Thymus (tissue), 11 donors: ENCODE measurements at regions not wholly inside any gene's neighbourhood (a gene's known extent, or its start where the extent isn't known, plus 50 kb on each side); places are given as distances from the start of the nearest gene placed in this dataset.
"Not testable (repeated sequence)": the region's sequence is repeated elsewhere in the genome, so short reads cannot be mapped to it uniquely, and the experiment has no call there.

Source experiments
- DNase-seq, 9 donors: peaks; one replicate each; pipeline ENCODE4 v3.0.0-alpha.2; 2013; ENCODE audit warnings: low spot score in 9 of 9, low read depth in 6 of 9, missing footprints in 1 of 9
- H3K27ac ChIP-seq, 2 donors: one replicate each; pipeline ENCODE4 v1.5.1; 2013; ENCODE audit warnings: control low read depth in 1 of 2, low read depth in 1 of 2, low read length in 1 of 2, mild to moderate bottlenecking in 1 of 2, moderate library complexity in 1 of 2
- H3K27me3 ChIP-seq, 2 donors: one replicate each; pipeline ENCODE4 v1.5.1; 2013; ENCODE audit warnings: low read length in 1 of 2; ENCODE audit not compliant: control insufficient read depth in 2 of 2, insufficient read depth in 1 of 2
- H3K36me3 ChIP-seq, 2 donors: one replicate each; pipeline ENCODE4 v1.5.1; 2013; ENCODE audit warnings: low read length in 1 of 2, mild to moderate bottlenecking in 1 of 2, moderate library complexity in 1 of 2; ENCODE audit not compliant: control insufficient read depth in 2 of 2, insufficient read depth in 2 of 2
- H3K4me1 ChIP-seq, 2 donors: one replicate each; pipeline ENCODE4 v1.5.1; 2013; ENCODE audit warnings: low read length in 2 of 2; ENCODE audit not compliant: control insufficient read depth in 2 of 2, insufficient read depth in 2 of 2
- H3K4me3 ChIP-seq, 2 donors: one replicate each; pipeline ENCODE4 v1.5.1; 2013; ENCODE audit warnings: low read length in 2 of 2, control low read depth in 1 of 2, mild to moderate bottlenecking in 1 of 2
- H3K9me3 ChIP-seq, 2 donors: one replicate each; pipeline ENCODE4 v1.5.1; 2013; ENCODE audit warnings: low read length in 1 of 2, mild to moderate bottlenecking in 1 of 2; ENCODE audit not compliant: control insufficient read depth in 2 of 2, insufficient read depth in 1 of 2
- WGBS: extraction: QIAGEN DNeasy Blood & Tissue Kit; methylation state at CpG from one replicate; pipeline ENCODE4 v1.1.7; 2013; 5-methylcytosine and 5-hydroxymethylcytosine counted together
- donor health status: healthy.

DNA sequence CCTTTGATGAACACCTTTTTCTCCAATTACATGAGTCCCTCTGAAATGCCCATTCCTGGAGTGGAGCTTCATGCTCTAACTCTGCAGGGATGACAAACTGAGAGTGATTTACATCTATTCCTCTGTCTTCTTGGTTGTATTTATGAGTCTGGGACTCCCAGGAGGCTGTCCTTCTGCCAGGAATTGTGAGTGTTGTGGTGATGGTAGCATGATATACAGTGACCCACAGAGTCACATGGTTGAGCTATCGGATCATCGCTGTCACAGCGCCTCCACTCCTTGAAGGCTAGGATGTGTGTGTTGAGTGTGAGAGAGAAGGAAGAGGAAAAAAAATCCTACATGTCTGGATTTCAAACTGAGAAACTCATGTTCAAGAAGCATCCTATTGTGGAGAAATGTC is 163.4 kb upstream of the CACNA1E start:
- no peaks in the 10 kb centered on the region for H3K36me3 ChIP-seq
- no peak for DNase-seq
- H3K27me3 ChIP-seq: peaks cover 34 to 65% of the 10 kb centered on the region in 2 donors
- no peaks in the 10 kb centered on the region for H3K9me3 ChIP-seq
- no peaks in the 10 kb centered on the region for H3K4me1 ChIP-seq
- no peak overlapping the region for H3K4me3 ChIP-seq
- 74% methylated on average over 3 of the region's 3 CpGs for WGBS
- no peak overlapping the region for H3K27ac ChIP-seq

GRCh38 chr1:181324797-181325616 is 158.3 kb upstream of the CACNA1E start:
- no peak overlapping the region for H3K4me3 ChIP-seq
- H3K27ac ChIP-seq: no peak overlapping the region
- WGBS: 59% methylated on average over 11 of the region's 11 CpGs
- H3K9me3 ChIP-seq: no peaks in the 10 kb centered on the region
- H3K4me1 ChIP-seq: no peaks in the 10 kb centered on the region
- H3K27me3 ChIP-seq: peaks cover 0 to 15% of the 10 kb centered on the region in 2 donors
- no peaks in the 10 kb centered on the region for H3K36me3 ChIP-seq
- no peak for DNase-seq

- 80% methylated on average over 18 of the region's 18 CpGs for WGBS
- H3K4me3 ChIP-seq, H3K27me3 ChIP-seq, H3K4me1 ChIP-seq, DNase-seq, H3K27ac ChIP-seq, H3K36me3 ChIP-seq, H3K9me3 ChIP-seq: not testable (repeated sequence)
These were observed 157.6 kb upstream of the CACNA1E start for GRCh38 chr1:181325765-181326164.

DNA sequence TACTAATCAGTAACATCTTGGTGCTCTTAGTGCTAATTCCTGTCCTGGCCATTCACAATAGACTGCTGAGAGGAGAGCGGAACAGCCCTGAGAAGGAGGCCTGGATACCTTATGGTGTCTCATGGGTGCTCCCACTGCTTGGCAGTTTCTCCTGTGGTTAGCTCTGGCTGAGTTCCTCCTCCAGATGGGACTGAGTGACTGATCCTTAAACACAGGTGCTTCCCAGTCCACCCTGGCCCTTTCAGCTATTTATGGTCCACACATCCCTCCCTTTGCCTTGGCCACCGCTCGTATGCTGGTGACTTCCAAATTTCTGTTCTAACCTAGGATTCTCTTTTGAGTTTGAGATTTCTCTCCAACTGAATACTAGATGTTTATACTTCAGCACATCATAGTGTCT is 157.0 kb upstream of the CACNA1E start:
- H3K4me1 ChIP-seq: no peaks in the 10 kb centered on the region
- peaks cover 0 to 2% of the 10 kb centered on the region in 2 donors for H3K27me3 ChIP-seq
- 93% methylated on average over 3 of the region's 3 CpGs for WGBS
- H3K27ac ChIP-seq: no peak overlapping the region
- H3K36me3 ChIP-seq: no peaks in the 10 kb centered on the region
- no peak overlapping the region for H3K4me3 ChIP-seq
- no peaks in the 10 kb centered on the region for H3K9me3 ChIP-seq
- no peak for DNase-seq

DNA sequence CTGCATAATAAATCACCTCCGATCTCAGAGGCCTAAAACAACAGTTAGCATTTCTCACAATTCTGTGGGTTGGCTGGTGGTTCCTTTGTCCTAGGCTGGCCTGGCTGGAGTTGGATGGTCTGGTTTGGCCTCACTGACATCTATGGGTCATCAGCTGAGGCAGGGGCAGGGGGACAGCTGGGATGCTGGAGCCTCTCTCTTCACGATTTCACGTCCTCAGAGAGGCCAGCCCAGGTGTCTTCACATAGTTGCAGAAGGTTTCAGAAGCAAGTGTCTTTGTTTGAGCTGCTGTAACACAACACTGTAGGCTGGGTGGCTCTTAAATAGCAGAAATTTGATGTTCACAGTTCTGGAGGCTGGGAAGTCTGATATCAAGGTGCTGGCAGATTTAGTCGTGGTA is 155.5 kb upstream of the CACNA1E start:
- H3K9me3 ChIP-seq: no peaks in the 10 kb centered on the region
- peaks cover 0 to 2% of the 10 kb centered on the region in 2 donors for H3K27me3 ChIP-seq
- no peaks in the 10 kb centered on the region for H3K36me3 ChIP-seq
- no peak overlapping the region for H3K4me3 ChIP-seq
- 92% methylated on average over 4 of the region's 4 CpGs for WGBS
- H3K27ac ChIP-seq: no peak overlapping the region
- no peak for DNase-seq
- H3K4me1 ChIP-seq: no peaks in the 10 kb centered on the region

DNA sequence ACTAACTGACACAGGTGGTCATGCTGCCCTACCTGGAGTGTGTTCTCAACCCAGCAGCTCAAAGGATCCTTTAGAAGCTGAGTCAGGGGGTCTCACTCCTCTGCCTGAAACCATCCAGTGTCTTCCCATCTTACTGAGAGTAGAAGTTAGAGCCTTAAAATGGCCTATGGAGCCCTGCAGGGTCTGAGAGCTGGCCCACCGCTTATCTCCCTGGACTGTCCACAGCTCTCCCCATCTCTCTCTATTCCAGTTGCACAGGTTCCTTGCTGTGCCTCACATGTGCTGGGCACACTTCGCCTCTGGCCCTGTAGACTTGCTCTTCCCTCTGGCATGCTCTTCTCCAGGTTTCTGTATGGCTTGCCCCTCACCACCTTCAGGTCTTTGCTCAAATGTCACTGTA is 148.6 kb upstream of the CACNA1E start:
- Histone ChIP-seq H3K36me3 (no peaks in the 10 kb centered on the region), H3K27me3 (no peaks in the 10 kb centered on the region), H3K4me3 (no peak overlapping the region), H3K27ac (no peak overlapping the region), H3K9me3 (no peaks in the 10 kb centered on the region), H3K4me1 (no peaks in the 10 kb centered on the region)
- DNase-seq: no peak
- 96% methylated on average over 2 of the region's 2 CpGs for whole genome bisulfite sequencing

DNA sequence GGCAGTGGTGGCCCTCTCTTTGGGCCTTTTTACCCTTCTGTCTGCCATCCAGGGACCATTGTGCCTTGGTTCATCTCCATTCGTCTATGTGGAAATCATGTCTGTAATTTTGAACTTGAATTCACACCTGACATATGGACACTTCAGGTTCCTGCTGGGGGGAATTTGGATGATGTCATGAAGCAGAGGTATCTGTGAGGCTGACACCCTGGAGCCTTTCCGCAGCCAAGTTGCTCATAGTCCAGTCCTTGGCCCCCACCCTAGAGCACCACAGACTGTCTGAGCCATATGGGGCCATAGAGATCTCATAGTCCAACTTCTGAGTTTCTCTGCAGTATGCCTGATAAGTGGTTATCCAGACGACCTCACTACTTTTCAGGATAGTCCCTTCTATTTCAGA is 147.7 kb upstream of the CACNA1E start:
- H3K27ac ChIP-seq: no peak overlapping the region
- no peaks in the 10 kb centered on the region for H3K27me3 ChIP-seq
- 91% methylated on average over 3 of the region's 3 CpGs for WGBS
- DNase-seq: no peak
- no peaks in the 10 kb centered on the region for H3K4me1 ChIP-seq
- no peaks in the 10 kb centered on the region for H3K9me3 ChIP-seq
- no peaks in the 10 kb centered on the region for H3K36me3 ChIP-seq
- H3K4me3 ChIP-seq: no peak overlapping the region

GRCh38 chr1:181341026-181341632 is 142.2 kb upstream of the CACNA1E start:
- H3K27ac ChIP-seq: no peak overlapping the region
- no peaks in the 10 kb centered on the region for H3K36me3 ChIP-seq
- H3K4me1 ChIP-seq: no peaks in the 10 kb centered on the region
- no peaks in the 10 kb centered on the region for H3K9me3 ChIP-seq
- no peak for DNase-seq
- WGBS: 88% methylated on average over 6 of the region's 6 CpGs
- H3K4me3 ChIP-seq: no peak overlapping the region
- H3K27me3 ChIP-seq: no peaks in the 10 kb centered on the region

DNA sequence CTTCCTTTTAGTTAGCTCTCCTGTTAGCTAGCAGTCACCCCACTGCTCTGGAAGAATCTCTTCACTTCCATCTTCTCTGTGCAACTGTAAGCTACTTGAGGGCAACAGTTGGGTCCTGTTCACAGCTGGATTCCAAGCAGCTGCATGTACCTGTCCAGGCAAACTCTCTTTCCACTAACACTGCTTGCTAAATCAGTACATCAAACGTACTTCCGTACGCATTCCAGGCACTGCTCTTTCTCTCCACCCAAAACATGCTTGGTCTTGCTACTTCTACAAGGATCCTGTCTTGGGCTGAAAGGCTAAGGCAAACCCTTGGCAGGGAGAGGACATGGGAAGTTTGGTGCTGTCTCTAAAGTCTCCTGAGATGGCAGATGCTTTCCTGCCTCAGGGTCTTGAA is 139.2 kb upstream of the CACNA1E start:
- H3K36me3 ChIP-seq: no peaks in the 10 kb centered on the region
- DNase-seq: no peak
- WGBS: 93% methylated on average over 3 of the region's 3 CpGs

More for the DNA sequence above, 139.2 kb upstream of the CACNA1E start:
- H3K4me1 ChIP-seq: no peaks in the 10 kb centered on the region
- H3K27me3 ChIP-seq: no peaks in the 10 kb centered on the region
- H3K27ac ChIP-seq: no peak overlapping the region
- H3K9me3 ChIP-seq: no peaks in the 10 kb centered on the region
- H3K4me3 ChIP-seq: no peak overlapping the region
